ENCODE measurements at regions not wholly inside any gene's neighbourhood (a gene's known extent, or its start where the extent isn't known, plus 50 kb on each side); places are given as distances from the start of the nearest gene placed in this dataset.

DNA sequence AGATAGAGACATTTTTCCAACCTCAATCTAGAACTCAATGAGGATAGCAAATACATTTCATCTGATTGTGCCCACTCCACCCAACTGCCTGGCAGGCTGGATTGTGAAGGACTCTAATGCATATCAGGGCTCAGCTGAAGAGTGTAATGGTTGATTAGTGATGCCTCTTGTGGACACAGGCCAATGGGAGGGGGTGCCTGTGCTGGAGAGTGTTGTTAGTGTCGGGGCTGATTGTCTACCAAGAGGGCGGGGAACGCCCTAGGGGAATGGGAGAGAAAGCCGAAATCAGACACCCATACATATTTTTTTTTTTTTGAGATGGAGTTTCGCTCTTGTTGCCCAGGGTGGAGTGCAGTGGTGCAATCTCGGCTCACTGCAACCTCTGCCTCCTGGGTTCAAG, 103.7 kb upstream of the SALL4 start:
- no peak for TF ChIP-seq POLR2AphosphoS5 (IDR thresholded peaks at IDR 0.05)
- no peak for TF ChIP-seq TAF1 (IDR thresholded peaks at IDR 0.05; ENCODE audit: low read depth)
- TF ChIP-seq, protein P1, sequence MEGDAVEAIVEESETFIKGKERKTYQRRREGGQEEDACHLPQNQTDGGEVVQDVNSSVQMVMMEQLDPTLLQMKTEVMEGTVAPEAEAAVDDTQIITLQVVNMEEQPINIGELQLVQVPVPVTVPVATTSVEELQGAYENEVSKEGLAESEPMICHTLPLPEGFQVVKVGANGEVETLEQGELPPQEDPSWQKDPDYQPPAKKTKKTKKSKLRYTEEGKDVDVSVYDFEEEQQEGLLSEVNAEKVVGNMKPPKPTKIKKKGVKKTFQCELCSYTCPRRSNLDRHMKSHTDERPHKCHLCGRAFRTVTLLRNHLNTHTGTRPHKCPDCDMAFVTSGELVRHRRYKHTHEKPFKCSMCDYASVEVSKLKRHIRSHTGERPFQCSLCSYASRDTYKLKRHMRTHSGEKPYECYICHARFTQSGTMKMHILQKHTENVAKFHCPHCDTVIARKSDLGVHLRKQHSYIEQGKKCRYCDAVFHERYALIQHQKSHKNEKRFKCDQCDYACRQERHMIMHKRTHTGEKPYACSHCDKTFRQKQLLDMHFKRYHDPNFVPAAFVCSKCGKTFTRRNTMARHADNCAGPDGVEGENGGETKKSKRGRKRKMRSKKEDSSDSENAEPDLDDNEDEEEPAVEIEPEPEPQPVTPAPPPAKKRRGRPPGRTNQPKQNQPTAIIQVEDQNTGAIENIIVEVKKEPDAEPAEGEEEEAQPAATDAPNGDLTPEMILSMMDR (IDR thresholded peaks at IDR 0.05; ENCODE audit: poor library complexity, severe bottlenecking): no peak
- TF ChIP-seq EZH2 (IDR thresholded peaks at IDR 0.05; ENCODE audit: borderline replicate concordance, insufficient read depth, low read length, poor library complexity, severe bottlenecking): no peak
- TF ChIP-seq MXI1 (conservative IDR thresholded peaks at IDR 0.05; ENCODE audit: poor library complexity, severe bottlenecking): no peak
- no peak for TF ChIP-seq EP300 (conservative IDR thresholded peaks at IDR 0.05; ENCODE audit: poor library complexity, severe bottlenecking)

All from neural cell (in vitro differentiated cells).